ENCODE measurements at regions not wholly inside any gene's neighbourhood (a gene's known extent, or its start where the extent isn't known, plus 50 kb on each side); places are given as distances from the start of the nearest gene placed in this dataset.

GRCh38 chr19:56930647-56931535 lies 90.4 kb upstream of the PEG3 start:
- WGBS, 3 donors: 15 to 31% (median 20%) methylated on average over 5 of the region's 5 CpGs
- Histone ChIP-seq H3K4me3 (no peak overlapping the region), H3K4me1 (ENCODE audit: insufficient read depth) (peaks cover 3% of the 10 kb centered on the region), H3K9me3 (no peaks in the 10 kb centered on the region), H3K27ac (no peak overlapping the region), H3K27me3 (no peaks in the 10 kb centered on the region), H3K36me3 (no peaks in the 10 kb centered on the region)
- DNase-seq: no peak
- intact Hi-C loops (cut with DNase I): no loop called here
- TF ChIP-seq CTCF (IDR thresholded peaks at IDR 0.05): no peak
- no peak for TF ChIP-seq EP300 (IDR thresholded peaks at IDR 0.05)
- no peak for TF ChIP-seq POLR2A (IDR thresholded peaks at IDR 0.05)

DNA sequence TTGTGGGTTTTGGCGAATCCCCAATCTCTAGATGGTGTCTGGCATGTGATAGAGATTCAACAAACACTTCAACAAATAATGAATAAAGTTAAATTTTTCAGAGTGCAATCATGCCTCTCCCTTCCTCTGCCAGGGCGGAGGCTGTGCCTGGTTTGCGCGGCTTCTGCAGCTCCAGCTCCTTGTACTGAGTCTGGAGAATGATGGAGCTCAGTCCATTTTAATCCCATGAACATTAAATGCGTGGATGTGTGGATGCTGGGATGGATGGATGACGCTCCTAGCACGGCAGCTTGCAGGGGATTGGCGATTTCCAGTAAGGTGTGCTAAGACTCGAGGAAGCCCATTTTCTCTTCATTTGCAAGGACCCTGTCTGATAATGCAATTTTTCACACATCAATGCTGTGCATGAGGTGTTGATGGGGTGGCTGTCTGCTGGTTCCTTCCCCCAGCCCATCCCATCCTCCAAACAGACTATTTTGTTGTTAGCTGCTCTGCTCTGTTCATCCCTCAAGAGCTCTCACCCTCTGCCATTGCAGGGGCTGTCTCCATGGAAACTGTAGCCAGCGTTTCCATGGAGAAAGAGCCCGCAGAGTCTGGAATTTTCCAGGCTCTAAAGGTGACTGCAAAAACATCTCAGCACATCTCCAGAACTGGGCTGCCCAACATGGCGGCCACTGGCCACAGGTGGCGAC lies 92.6 kb upstream of the PEG3 start:
- WGBS, 3 donors: 87 to 88% (median 87%) methylated on average over 13 of the region's 13 CpGs
- no peaks in the 10 kb centered on the region for H3K36me3 ChIP-seq
- TF ChIP-seq CTCF (IDR thresholded peaks at IDR 0.05) (no peak), POLR2A (IDR thresholded peaks at IDR 0.05) (no peak), EP300 (IDR thresholded peaks at IDR 0.05) (no peak)
- H3K4me3 ChIP-seq: no peak overlapping the region
- DNase-seq: no peak
- H3K9me3 ChIP-seq: no peaks in the 10 kb centered on the region
- H3K4me1 ChIP-seq (ENCODE audit: insufficient read depth): peaks cover 11% of the 10 kb centered on the region
- H3K27me3 ChIP-seq: no peaks in the 10 kb centered on the region
- H3K27ac ChIP-seq: no peak overlapping the region
- intact Hi-C loops (cut with DNase I): no loop called here

DNA sequence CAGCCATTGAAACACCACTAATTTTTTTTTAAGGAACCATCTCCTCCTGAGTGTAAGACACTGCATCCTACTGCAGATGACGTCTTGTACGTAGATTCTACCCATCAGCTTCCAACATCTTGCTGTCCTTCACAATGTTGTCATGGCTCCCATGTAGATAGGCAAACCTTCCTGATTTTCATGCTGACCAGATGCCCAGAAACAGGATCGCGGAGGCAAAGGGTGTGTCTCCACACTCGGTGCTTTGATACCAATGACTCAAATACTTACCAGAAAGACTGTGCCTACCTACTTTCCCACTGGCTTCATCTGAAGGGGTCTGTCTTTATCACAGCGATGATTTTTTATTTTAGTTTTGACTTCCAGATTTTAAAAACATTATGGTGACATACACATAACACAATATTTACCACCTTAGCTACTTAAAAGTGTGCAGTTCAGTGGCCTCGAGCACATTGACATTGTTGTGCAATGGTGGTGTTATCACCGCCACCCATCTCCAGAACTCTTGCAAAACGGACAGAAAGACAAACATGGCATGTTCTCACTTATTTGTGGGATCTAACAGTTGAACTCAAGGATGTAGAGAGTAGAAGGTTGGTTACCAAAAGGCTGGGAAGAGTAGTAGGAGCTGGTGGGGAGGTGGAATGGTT lies 94.0 kb upstream of the PEG3 start:
- Histone ChIP-seq H3K4me1 (ENCODE audit: insufficient read depth) (peaks cover 11% of the 10 kb centered on the region), H3K36me3 (no peaks in the 10 kb centered on the region), H3K4me3 (no peak overlapping the region), H3K9me3 (no peaks in the 10 kb centered on the region), H3K27me3 (no peaks in the 10 kb centered on the region), H3K27ac (no peak overlapping the region)
- TF ChIP-seq CTCF (IDR thresholded peaks at IDR 0.05) (no peak), EP300 (IDR thresholded peaks at IDR 0.05) (no peak), POLR2A (IDR thresholded peaks at IDR 0.05) (no peak)
- intact Hi-C loops (cut with DNase I): no loop called here
- no peak for DNase-seq
- WGBS, 3 donors: 88 to 90% (median 89%) methylated on average over 9 of the region's 9 CpGs

DNA sequence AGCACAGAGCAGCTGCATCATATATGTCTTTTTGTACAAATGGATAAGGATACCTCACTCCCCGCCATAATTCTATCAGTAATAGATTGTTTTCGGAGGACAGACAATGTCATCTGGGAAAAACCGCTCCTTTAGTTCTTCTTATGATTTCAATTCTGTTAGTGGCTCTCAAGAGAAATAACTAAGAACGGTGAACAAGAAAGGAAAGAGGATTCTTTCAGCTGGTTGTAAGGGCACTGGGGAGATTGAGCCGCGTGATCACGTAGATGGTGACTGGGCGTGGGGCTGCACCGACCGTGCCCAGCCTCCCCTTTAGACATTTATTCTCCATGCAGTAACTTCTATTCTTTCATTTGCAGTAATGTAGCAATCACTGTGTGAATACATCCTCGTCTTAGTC lies 99.4 kb upstream of the PEG3 start:
- intact Hi-C loops (cut with DNase I): no loop called here
- 94 to 95% (median 94%) methylated on average over 11 of the region's 11 CpGs for WGBS, 3 donors
- TF ChIP-seq EP300 (IDR thresholded peaks at IDR 0.05) (no peak), POLR2A (IDR thresholded peaks at IDR 0.05) (no peak), CTCF (IDR thresholded peaks at IDR 0.05) (no peak)
- Histone ChIP-seq H3K27me3 (no peaks in the 10 kb centered on the region), H3K36me3 (no peaks in the 10 kb centered on the region), H3K4me1 (ENCODE audit: insufficient read depth) (peaks cover 7% of the 10 kb centered on the region), H3K9me3 (no peaks in the 10 kb centered on the region), H3K4me3 (no peak overlapping the region), H3K27ac (no peak overlapping the region)
- DNase-seq: no peak
